HCT116 (cell line): ENCODE measurements at regions not wholly inside any gene's neighbourhood (a gene's known extent, or its start where the extent isn't known, plus 50 kb on each side); places are given as distances from the start of the nearest gene placed in this dataset.

Experiments used
- ATAC-seq: fragments of 200-7000 bp; cut with Tn5 transposase; 2 replicates; pipeline ENCODE4 v1.9.1; 2020; ENCODE audit warnings: mild to moderate bottlenecking, moderate library complexity
- BruUV-seq: library from RNA; stranded (reverse); fragments of 400-500 nt; replicated peaks from 2 replicates; lab custom pipeline; 2021; lab: Mats Ljungman, UMichigan
- CTCF ChIA-PET: fragments of 300-600 bp; sonication (Branson Sonifier 250); formaldehyde crosslinking; loops from one replicate; lab custom pipeline; 2021; ENCODE audit warnings: antibody characterized with exemption; lab: Charles Lee
- POLR2A ChIA-PET: fragments of 300-600, 350-600 bp; sonication (Branson Sonifier 250); formaldehyde crosslinking; loops from one replicate; lab custom pipeline; 2021; ENCODE audit warnings: antibody characterized with exemption; lab: Charles Lee
- RAD21 ChIA-PET, 2 experiments: fragments of 300-600 bp; sonication (Branson Sonifier 250); formaldehyde crosslinking; loops; one replicate each; lab custom pipeline; 2023; ENCODE audit warnings: low total read pairs in 2 of 2; ENCODE audit not compliant: uncharacterized antibody in 2 of 2, unreplicated experiment in 2 of 2, low non-redundant PET in 1 of 2; lab: Charles Lee
- DNase-seq: peaks from one replicate; pipeline ENCODE4 v3.0.0-alpha.2; 2010; ENCODE audit warnings: low read depth, low spot score
- H2AFZ ChIP-seq: fragments of 200-600 bp; shearing (Covaris generic), sonication (generic); 2 replicates; pipeline ENCODE4 v1.6.1; 2017; ENCODE audit warnings: low read depth, mixed run types, mixed read lengths, antibody characterized with exemption, low read length; ENCODE audit not compliant: poor library complexity, severe bottlenecking
- H3K27ac ChIP-seq: 2 replicates; pipeline ENCODE4 v1.5.1; 2012; ENCODE audit warnings: low read depth, low read length
- H3K27me3 ChIP-seq: fragments of 200-600 bp; sonication (generic); 2 replicates; pipeline ENCODE4 v1.6.1; 2016; ENCODE audit warnings: mixed run types, low read length, mixed read lengths; ENCODE audit not compliant: insufficient read depth
- H3K36me3 ChIP-seq, 2 experiments: fragments of 200-500 bp in 1 of 2; fragments of 200-600 bp in 1 of 2; sonication (Bioruptor generic) in 1 of 2; sonication (generic) in 1 of 2; 2 replicates each; pipeline versions ENCODE4 v1.5.1 to v1.6.1; 2014 to 2016; ENCODE audit warnings: low read length in 2 of 2, inconsistent platforms in 1 of 2, mixed read lengths in 1 of 2, mixed run types in 1 of 2; ENCODE audit not compliant: insufficient read depth in 2 of 2, control insufficient read depth in 1 of 2
- H3K4me1 ChIP-seq, 2 experiments: fragments of 200-600 bp in 1 of 2; sonication (generic) in 1 of 2; 2 replicates each; pipeline versions ENCODE4 v1.5.1 to v1.6.1; 2012 to 2017; ENCODE audit warnings: low read length in 2 of 2, inconsistent platforms in 1 of 2, mild to moderate bottlenecking in 1 of 2, mixed read lengths in 1 of 2, mixed run types in 1 of 2, moderate library complexity in 1 of 2; ENCODE audit not compliant: insufficient read depth in 2 of 2, control insufficient read depth in 1 of 2
- H3K4me2 ChIP-seq: fragments of 200-600 bp; sonication (generic); 2 replicates; pipeline ENCODE4 v1.6.1; 2017; ENCODE audit warnings: mixed run types, low read length, mixed read lengths
- H3K4me3 ChIP-seq, 2 experiments: fragments of 200-600 bp in 1 of 2; sonication (generic) in 1 of 2; replicated peaks in 1 of 2; 2 replicates each; pipeline ENCODE4 v1.5.1; 2011 to 2016; ENCODE audit warnings: low read length in 2 of 2, control low read depth in 1 of 2, low read depth in 1 of 2, mild to moderate bottlenecking in 1 of 2, mixed read lengths in 1 of 2, mixed run types in 1 of 2
- H3K79me2 ChIP-seq: fragments of 200-600 bp; sonication (generic); 2 replicates; pipeline ENCODE4 v1.6.1; 2017; ENCODE audit warnings: mild to moderate bottlenecking, mixed run types, low read length, moderate library complexity, mixed read lengths; ENCODE audit not compliant: insufficient read depth
- H3K9ac ChIP-seq: fragments of 200-600 bp; sonication (generic); 2 replicates; pipeline ENCODE4 v1.6.1; 2016; ENCODE audit warnings: low read length, mixed read lengths
- H3K9me2 ChIP-seq: fragments of 200-600 bp; sonication (generic), shearing (Covaris generic); 2 replicates; pipeline ENCODE4 v1.6.1; 2017; ENCODE audit warnings: mixed run types, mild to moderate bottlenecking, moderate library complexity; ENCODE audit not compliant: insufficient read depth
- H3K9me3 ChIP-seq, 2 experiments: fragments of 200-500 bp in 1 of 2; fragments of 200-600 bp in 1 of 2; sonication (Bioruptor generic) in 1 of 2; sonication (generic) in 1 of 2; 2 replicates each; pipeline ENCODE4 v1.6.1; 2014 to 2017; ENCODE audit warnings: low read length in 2 of 2, mixed read lengths in 2 of 2, inconsistent platforms in 1 of 2, low read depth in 1 of 2, mild to moderate bottlenecking in 1 of 2, mixed run types in 1 of 2, moderate library complexity in 1 of 2; ENCODE audit not compliant: control insufficient read depth in 1 of 2, insufficient read depth in 1 of 2
- H4K20me1 ChIP-seq: fragments of 200-600 bp; sonication (generic), shearing (Covaris generic); 2 replicates; pipeline ENCODE4 v1.6.1; 2017; ENCODE audit warnings: mixed run types, mild to moderate bottlenecking, moderate library complexity; ENCODE audit not compliant: insufficient read depth
- CBX3 ChIP-seq: IDR thresholded peaks from 2 replicates; pipeline ENCODE4 v1.6.1; 2012; ENCODE audit warnings: low read depth
- CEBPB ChIP-seq: IDR thresholded peaks from 2 replicates; pipeline ENCODE4 v1.6.1; 2012; ENCODE audit warnings: low read depth
- EGR1 ChIP-seq: IDR thresholded peaks from 2 replicates; pipeline ENCODE4 v1.6.1; 2012; ENCODE audit warnings: low read depth
- ELF1 ChIP-seq: IDR thresholded peaks from 2 replicates; pipeline ENCODE4 v1.6.1; 2012; ENCODE audit warnings: low read depth, borderline replicate concordance
- EZH2 ChIP-seq: fragments of 200-600 bp; sonication (generic); IDR thresholded peaks from 2 replicates; pipeline ENCODE4 v1.6.1; 2017; ENCODE audit warnings: antibody characterized with exemption, mixed run types
- JUND ChIP-seq: IDR thresholded peaks from 2 replicates; pipeline ENCODE4 v1.6.1; 2012
- POLR2A ChIP-seq: IDR thresholded peaks from 2 replicates; pipeline ENCODE4 v1.7.0; 2011; ENCODE audit warnings: borderline replicate concordance; ENCODE audit not compliant: insufficient read depth, insufficient read length; ENCODE audit errors: extremely low read depth
- POLR2AphosphoS5 ChIP-seq: IDR thresholded peaks from 2 replicates; pipeline ENCODE4 v1.6.1; 2011; ENCODE audit warnings: mild to moderate bottlenecking, low read depth, low read length, moderate library complexity
- RAD21 ChIP-seq: IDR thresholded peaks from 2 replicates; pipeline ENCODE4 v1.6.1; 2012; ENCODE audit warnings: low read depth, mild to moderate bottlenecking
- SIN3A ChIP-seq: IDR thresholded peaks from 2 replicates; pipeline ENCODE4 v1.6.1; 2012; ENCODE audit warnings: low read depth
- SP1 ChIP-seq: IDR thresholded peaks from 2 replicates; pipeline ENCODE4 v1.6.1; 2012; ENCODE audit warnings: low read depth
- TCF7L2 ChIP-seq: IDR thresholded peaks from 2 replicates; pipeline ENCODE4 v1.7.0; 2011; ENCODE audit warnings: borderline replicate concordance, inconsistent platforms; ENCODE audit not compliant: insufficient read depth, insufficient read length; ENCODE audit errors: extremely low read depth
- ZFX ChIP-seq: fragments of 450-650 bp; IDR thresholded peaks from 2 replicates; pipeline ENCODE4 v1.6.1; 2017
- ZNF274 ChIP-seq: fragments of 200-500 bp; sonication (Bioruptor generic); IDR thresholded peaks from 2 replicates; pipeline ENCODE4 v1.6.1; 2014; ENCODE audit warnings: mild to moderate bottlenecking, low read depth, low read length, inconsistent platforms
- intact Hi-C: fragments of 100-400 bp; cut with micrococcal nuclease; formaldehyde crosslinking; loops from 2 replicates; pipeline ENCODE4 v1.10.0; 2022
- TF ChIP-seq, protein P1 (sequence below), 3 experiments: fragments of 200-600 bp in 1 of 3; sonication (generic) in 1 of 3; IDR thresholded peaks in 2 of 3; conservative IDR thresholded peaks in 1 of 3; 2 replicates each; pipeline ENCODE4 v1.5.1; 2012 to 2017; ENCODE audit warnings: low read depth in 2 of 3, low read length in 2 of 3, antibody characterized with exemption in 1 of 3, borderline replicate concordance in 1 of 3, control low read depth in 1 of 3, mild to moderate bottlenecking in 1 of 3, mixed read lengths in 1 of 3, mixed run types in 1 of 3, moderate library complexity in 1 of 3; ENCODE audit not compliant: insufficient read depth in 1 of 3
- TF ChIP-seq, protein P2 (sequence below): IDR thresholded peaks from 2 replicates; pipeline ENCODE4 v1.6.1; 2012
- TF ChIP-seq, protein P3 (sequence below): IDR thresholded peaks from 2 replicates; pipeline ENCODE4 v1.6.1; 2012; ENCODE audit warnings: low read depth
- TF ChIP-seq, protein P4 (sequence below): IDR thresholded peaks from 2 replicates; pipeline ENCODE4 v1.6.1; 2011; ENCODE audit warnings: mild to moderate bottlenecking, low read length, moderate library complexity; ENCODE audit not compliant: insufficient replicate concordance; ENCODE audit errors: extremely low read depth
- TF ChIP-seq, protein P5 (sequence below): IDR thresholded peaks from 2 replicates; pipeline ENCODE4 v1.6.1; 2012

DNA sequence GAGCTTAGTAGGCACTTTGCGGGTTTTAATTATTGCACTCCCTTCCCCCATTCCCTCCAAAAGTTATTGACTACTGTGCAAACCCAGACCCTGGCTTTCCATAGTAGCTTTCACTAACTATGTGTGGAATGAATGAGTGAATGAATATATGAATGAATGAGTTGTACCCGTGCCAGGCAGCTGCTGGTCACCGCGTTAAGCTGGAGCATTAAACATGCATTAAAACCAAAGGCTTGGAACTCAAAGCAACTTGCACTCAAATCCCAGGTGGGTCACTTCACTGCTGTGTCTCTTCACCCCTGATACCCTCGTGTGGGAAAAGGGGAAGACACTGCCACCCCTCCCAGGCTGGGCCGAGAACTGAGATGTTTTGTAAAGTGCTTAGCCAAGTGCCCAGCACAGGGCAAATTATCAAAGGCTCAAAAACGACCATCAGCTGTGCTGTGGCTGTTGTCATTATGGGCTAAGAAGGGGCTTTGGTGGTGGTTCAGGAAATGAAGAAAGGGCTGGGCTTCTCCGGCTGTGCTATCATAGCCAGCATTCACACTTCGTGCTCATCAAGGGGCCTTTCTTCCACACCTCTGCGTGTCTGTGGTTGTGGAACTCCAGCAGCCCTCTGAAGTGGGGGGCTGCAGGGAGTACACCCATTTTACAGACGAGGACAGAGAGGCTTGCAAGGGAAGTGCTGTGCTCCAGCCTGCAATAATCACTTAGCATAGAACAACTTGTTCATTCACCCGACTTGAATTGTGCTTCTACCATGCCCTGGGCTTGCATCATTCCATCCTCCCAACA, 60.2 kb upstream of the STX16 start:
- Histone ChIP-seq H3K9ac (no peak overlapping the region), H3K4me1 (no peaks in the 10 kb centered on the region), H3K4me2 (no peak overlapping the region), H3K36me3 (no peaks in the 10 kb centered on the region), H3K79me2 (no peaks in the 10 kb centered on the region), H3K9me3 (no peaks in the 10 kb centered on the region), H3K4me3 (no peak overlapping the region), H3K27ac (no peak overlapping the region), H3K9me2 (no peaks in the 10 kb centered on the region), H2AFZ (no peak overlapping the region), H4K20me1 (no peaks in the 10 kb centered on the region), H3K27me3 (peaks cover 58% of the 10 kb centered on the region; the same call in 1 of the 2 replicates)
- TF ChIP-seq EGR1 (no peak), JUND (no peak), EZH2 (no peak), ELF1 (no peak), SIN3A (no peak), CEBPB (no peak), TCF7L2 (no peak), SP1 (no peak), CBX3 (no peak), POLR2A (no peak), POLR2AphosphoS5 (no peak), ZNF274 (no peak), ZFX (no peak), RAD21 (no peak)
- TF ChIP-seq, protein P1, sequence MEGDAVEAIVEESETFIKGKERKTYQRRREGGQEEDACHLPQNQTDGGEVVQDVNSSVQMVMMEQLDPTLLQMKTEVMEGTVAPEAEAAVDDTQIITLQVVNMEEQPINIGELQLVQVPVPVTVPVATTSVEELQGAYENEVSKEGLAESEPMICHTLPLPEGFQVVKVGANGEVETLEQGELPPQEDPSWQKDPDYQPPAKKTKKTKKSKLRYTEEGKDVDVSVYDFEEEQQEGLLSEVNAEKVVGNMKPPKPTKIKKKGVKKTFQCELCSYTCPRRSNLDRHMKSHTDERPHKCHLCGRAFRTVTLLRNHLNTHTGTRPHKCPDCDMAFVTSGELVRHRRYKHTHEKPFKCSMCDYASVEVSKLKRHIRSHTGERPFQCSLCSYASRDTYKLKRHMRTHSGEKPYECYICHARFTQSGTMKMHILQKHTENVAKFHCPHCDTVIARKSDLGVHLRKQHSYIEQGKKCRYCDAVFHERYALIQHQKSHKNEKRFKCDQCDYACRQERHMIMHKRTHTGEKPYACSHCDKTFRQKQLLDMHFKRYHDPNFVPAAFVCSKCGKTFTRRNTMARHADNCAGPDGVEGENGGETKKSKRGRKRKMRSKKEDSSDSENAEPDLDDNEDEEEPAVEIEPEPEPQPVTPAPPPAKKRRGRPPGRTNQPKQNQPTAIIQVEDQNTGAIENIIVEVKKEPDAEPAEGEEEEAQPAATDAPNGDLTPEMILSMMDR (IDR thresholded peaks at IDR 0.05 in 2 of 3, conservative IDR thresholded peaks at IDR 0.05 in 1 of 3; ENCODE audit: borderline replicate concordance in 1 of 3, insufficient read depth in 1 of 3, low read depth in 2 of 3, low read length in 2 of 3), result no peak
- TF ChIP-seq, protein P2, sequence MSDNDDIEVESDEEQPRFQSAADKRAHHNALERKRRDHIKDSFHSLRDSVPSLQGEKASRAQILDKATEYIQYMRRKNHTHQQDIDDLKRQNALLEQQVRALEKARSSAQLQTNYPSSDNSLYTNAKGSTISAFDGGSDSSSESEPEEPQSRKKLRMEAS, result no peak
- TF ChIP-seq, protein P3, sequence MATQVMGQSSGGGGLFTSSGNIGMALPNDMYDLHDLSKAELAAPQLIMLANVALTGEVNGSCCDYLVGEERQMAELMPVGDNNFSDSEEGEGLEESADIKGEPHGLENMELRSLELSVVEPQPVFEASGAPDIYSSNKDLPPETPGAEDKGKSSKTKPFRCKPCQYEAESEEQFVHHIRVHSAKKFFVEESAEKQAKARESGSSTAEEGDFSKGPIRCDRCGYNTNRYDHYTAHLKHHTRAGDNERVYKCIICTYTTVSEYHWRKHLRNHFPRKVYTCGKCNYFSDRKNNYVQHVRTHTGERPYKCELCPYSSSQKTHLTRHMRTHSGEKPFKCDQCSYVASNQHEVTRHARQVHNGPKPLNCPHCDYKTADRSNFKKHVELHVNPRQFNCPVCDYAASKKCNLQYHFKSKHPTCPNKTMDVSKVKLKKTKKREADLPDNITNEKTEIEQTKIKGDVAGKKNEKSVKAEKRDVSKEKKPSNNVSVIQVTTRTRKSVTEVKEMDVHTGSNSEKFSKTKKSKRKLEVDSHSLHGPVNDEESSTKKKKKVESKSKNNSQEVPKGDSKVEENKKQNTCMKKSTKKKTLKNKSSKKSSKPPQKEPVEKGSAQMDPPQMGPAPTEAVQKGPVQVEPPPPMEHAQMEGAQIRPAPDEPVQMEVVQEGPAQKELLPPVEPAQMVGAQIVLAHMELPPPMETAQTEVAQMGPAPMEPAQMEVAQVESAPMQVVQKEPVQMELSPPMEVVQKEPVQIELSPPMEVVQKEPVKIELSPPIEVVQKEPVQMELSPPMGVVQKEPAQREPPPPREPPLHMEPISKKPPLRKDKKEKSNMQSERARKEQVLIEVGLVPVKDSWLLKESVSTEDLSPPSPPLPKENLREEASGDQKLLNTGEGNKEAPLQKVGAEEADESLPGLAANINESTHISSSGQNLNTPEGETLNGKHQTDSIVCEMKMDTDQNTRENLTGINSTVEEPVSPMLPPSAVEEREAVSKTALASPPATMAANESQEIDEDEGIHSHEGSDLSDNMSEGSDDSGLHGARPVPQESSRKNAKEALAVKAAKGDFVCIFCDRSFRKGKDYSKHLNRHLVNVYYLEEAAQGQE, result no peak
- TF ChIP-seq, protein P4, sequence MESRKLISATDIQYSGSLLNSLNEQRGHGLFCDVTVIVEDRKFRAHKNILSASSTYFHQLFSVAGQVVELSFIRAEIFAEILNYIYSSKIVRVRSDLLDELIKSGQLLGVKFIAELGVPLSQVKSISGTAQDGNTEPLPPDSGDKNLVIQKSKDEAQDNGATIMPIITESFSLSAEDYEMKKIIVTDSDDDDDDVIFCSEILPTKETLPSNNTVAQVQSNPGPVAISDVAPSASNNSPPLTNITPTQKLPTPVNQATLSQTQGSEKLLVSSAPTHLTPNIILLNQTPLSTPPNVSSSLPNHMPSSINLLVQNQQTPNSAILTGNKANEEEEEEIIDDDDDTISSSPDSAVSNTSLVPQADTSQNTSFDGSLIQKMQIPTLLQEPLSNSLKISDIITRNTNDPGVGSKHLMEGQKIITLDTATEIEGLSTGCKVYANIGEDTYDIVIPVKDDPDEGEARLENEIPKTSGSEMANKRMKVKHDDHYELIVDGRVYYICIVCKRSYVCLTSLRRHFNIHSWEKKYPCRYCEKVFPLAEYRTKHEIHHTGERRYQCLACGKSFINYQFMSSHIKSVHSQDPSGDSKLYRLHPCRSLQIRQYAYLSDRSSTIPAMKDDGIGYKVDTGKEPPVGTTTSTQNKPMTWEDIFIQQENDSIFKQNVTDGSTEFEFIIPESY, result no peak
- TF ChIP-seq, protein P5, sequence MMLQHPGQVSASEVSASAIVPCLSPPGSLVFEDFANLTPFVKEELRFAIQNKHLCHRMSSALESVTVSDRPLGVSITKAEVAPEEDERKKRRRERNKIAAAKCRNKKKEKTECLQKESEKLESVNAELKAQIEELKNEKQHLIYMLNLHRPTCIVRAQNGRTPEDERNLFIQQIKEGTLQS, result no peak
- RAD21 ChIA-PET, result no interaction called here
- POLR2A ChIA-PET, result no interaction called here
- ATAC-seq (no peak), DNase-seq (no peak)
- CTCF ChIA-PET, result no interaction called here
- BruUV-seq, result no TSS peak
- intact Hi-C loops, result no loop called here
